CD4-positive, alpha-beta T cell treated with Interleukin-12 subunit alpha and Interleukin-12 subunit beta, for 1 hour (primary cell): ENCODE measurements at regions not wholly inside any gene's neighbourhood (a gene's known extent, or its start where the extent isn't known, plus 50 kb on each side); places are given as distances from the start of the nearest gene placed in this dataset.
"Not testable (repeated sequence)": the region's sequence is repeated elsewhere in the genome, so short reads cannot be mapped to it uniquely, and the experiment has no call there.

Experiments
- DNase-seq: peaks from one replicate; pipeline ENCODE4 v3.0.0-alpha.2; 2020

DNA sequence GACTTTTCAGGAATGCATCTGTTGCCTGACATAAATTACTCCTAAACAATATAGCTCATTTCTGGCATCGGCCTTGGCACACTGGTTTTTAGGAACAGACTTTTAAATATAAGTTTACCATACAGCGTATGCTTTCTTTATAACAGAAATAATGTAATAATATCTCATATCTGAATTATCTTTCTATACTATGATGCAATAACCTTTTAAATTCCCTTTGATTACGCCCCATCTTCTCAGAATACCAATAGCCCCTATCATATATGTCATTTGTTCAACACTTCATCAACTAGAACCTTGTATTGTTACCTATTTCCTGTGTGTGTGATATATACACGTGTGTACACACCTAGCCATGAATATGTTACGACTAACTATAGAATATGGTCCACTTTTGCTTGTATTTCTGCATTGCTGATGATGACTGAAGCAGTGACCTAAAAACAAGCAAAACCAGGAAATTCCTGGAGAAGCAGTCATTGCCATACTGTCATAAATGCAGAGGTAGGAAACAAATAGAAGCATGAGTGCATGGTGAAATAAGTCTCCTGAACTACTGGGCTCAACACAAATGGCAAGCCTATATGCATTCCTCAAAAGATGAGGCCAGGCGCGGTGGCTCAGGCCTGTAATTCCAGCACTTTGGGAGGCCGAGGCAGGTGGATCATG lies 618.4 kb upstream of the NRP1 start:
- no peak for DNase-seq

GRCh38 chr10:33950206-33950605 lies 615.7 kb upstream of the NRP1 start:
- DNase-seq, result no peak

DNA sequence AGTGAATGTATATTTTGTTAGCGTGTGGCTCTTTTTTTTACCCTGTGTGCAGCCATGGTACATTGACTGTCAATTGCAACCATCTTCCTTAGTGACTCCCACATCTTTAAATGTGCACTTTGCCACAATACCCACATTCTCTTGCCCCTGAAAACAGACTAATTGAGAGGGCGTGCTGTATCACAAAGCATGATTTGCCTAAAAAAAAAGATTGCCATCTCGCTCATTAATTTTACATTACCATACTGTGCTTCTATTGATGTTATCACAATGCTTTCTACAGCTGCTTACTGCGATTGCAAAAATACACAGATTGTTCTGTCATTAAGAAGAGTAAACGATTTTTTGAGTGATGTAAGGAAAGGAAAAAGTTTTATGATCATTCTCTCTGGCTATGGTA lies 613.1 kb upstream of the NRP1 start:
- DNase-seq, result no peak

DNA sequence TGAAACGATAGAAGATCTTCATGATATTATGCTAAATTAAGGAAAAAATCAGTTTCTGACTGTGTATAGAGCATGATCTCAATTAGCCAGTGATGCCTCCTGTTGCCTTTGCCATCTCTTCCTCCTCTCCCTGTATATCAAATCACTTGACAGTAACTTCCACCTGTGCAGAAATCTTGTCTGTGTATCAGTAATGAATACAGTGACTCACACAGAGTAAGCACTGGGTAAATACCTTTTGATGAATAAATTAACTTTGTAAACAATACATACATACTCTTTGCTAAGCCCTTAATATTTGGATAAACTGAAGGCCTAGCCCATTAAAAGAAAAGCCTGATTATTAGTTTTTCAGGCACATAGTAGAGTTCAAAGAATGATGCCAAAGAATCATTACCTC lies 610.6 kb upstream of the NRP1 start:
- DNase-seq, result no peak

DNA sequence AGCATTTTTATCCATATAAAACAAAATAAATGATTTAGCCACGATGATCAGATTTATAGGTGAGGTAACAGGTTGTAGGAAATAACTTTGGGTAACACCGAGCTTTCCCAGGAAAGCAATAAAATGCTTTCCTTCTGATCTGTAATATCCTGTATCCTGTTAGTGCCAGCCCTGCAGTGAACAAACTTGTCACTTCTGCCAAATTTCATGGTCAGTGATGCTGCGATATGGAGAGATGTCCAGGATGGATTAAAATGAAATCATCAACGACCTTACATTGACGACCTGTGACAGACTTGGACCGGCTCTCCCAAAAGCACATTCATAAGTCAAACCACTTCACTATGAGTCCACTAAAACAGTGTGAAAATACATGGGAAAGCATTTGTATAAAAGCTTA lies 608.0 kb upstream of the NRP1 start:
- no peak for DNase-seq

GRCh38 chr10:33939892-33940291 lies 605.4 kb upstream of the NRP1 start:
- DNase-seq, result no peak

DNA sequence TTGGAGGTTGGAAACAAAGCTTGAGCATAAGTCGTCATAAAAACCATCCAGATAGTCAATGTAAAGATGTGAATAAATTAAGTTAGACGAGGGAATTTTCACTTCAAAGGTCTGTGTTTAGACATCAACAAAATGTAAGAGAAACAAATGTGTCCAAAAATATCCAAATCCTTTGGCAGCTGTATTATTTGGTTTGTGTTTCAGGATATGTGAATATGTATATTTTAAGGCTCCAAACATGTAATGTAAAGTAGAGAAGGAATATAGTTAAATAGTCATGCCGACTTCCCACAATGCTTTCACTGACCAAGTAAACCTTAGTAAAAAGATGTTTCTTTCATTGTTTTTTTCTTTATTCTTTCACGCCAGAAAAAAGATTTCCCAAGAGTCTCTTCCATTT lies 604.9 kb upstream of the NRP1 start:
- no peak for DNase-seq

GRCh38 chr10:33938001-33938400 lies 603.5 kb upstream of the NRP1 start:
- no peak for DNase-seq

- DNase-seq, result no peak
Measured at GRCh38 chr10:33937036-33937730, 602.7 kb upstream of the NRP1 start.

GRCh38 chr10:33935350-33935749 lies 600.9 kb upstream of the NRP1 start:
- no peak for DNase-seq

DNA sequence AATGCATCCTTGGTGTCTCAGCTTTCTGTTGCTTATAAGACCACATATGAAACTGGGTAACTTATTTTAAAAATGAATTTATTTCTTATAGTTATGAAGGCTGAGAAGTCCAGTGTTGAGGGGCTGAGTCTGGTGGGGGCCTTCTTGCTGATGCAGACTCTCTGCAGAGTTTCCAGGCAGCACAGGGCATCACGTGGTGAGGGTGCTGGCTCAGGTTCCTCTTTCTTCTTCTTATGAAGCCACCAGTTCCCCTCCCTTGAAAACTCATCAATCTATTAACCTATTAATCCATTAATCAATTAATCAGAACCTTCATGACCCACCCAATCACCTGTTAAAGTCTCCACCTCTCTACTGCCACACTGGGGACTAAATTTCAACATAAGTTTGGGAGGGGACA lies 595.6 kb upstream of the NRP1 start:
- no peak for DNase-seq

DNA sequence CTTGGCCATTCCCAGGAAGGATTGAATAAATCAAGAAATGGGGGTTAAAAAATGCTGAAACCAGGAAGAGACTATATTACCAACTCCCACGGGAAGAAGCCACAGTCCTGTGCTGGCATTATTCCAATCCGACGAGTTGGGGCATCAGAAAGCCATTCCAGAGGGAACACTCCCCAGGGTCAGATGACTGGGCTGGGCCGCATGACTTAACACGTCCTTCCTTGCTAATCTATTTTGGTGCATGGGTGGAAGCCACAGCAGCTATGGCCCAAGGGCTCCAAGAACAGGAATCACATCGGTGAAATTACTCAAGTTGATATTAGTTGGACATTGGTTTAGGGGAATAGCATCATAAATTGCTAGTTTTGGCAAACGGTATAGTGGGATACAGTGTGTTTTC lies 592.9 kb upstream of the NRP1 start:
- DNase-seq, result no peak

GRCh38 chr10:33921970-33922605 lies 587.6 kb upstream of the NRP1 start:
- DNase-seq, result no peak

DNA sequence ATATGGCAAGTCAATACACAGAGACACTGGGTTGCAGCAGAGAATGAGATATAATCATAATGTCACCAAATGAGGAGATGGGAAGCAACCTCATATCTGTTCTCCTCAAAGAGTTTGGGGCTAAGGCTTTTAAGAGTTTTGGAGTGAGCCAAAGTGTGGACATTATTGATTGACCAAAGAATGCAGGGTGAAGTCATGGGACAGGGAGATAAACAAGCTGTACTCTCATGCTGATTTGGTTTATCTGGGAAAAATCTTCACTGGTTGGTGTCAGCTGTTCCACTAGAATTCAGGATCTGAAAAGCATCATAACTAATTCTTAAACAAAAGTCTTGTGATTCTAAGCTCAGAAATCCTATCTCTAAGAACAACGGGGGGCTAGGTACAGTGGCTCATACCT lies 585.9 kb upstream of the NRP1 start:
- DNase-seq, result no peak

DNA sequence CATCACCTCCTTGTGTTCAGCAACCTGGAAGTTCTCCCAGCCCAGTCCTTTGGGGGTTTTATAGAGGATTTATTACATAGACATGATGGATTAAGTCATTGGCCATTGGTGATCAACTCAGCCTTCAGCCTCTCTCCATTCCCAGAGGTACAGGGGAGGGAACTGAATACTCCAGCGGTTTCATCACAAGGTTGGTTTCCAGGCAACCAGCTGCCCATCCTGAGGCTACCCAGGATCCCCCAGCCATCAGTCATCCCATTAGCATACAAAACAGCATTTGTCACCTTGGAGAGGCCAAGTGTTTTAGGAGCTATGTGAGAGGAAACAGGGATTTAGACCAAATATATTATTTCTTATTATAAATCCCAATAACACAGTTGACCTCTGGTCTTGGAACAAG lies 584.8 kb upstream of the NRP1 start:
- DNase-seq, result no peak

DNA sequence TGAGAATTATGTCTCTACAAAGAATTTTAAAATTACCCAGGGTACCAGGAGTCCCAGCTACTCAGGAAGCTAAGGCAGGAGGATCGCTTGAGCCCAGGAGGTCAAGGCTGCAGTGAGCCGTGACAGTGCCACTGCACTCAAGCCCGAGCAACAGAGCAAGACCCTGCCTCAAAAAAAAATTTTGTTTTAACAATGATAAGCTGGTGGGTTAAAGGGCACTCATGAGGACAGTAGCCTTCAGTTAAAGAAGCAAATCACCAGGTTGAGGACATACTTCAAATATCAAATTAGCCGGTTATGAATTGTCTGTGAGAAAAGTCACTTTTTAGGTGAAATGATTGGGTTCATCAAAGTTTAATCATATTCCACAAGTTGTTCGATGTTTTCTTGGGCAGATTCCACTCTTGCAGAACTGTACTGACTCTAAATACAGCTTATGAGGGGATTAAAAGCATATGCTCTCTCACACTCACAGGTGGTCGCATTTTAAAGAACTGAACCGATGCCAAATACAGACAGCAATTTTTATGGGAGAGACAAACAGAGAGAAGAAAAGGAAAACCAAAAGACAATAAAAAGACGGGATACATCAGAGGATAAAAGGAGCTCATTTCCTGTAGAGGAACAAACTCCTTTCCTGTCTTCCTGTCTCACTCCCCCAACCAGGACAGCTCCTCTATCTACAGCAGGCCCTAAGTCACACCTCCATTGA lies 582.8 kb upstream of the NRP1 start:
- DNase-seq, result no peak

GRCh38 chr10:33914746-33915145 lies 580.3 kb upstream of the NRP1 start:
- no peak for DNase-seq

DNA sequence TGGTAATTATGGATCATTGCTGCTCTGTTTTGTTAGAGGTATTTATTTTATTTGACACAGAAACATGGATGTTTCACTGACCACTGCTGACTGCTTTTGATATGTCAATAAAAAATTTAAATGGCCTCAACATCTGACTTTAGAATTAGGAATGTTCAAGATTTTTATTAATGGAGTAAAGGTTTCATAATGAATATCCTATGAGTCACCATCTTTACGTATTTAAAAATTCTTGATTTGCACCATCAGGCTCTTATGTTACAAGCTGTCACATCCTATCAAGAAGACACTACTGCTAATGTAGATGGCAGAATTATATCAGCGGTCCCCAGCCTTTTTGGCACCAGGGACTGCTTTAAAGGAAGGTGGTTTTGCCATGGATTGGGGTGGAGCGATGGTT lies 578.7 kb upstream of the NRP1 start:
- DNase-seq, result no peak

DNA sequence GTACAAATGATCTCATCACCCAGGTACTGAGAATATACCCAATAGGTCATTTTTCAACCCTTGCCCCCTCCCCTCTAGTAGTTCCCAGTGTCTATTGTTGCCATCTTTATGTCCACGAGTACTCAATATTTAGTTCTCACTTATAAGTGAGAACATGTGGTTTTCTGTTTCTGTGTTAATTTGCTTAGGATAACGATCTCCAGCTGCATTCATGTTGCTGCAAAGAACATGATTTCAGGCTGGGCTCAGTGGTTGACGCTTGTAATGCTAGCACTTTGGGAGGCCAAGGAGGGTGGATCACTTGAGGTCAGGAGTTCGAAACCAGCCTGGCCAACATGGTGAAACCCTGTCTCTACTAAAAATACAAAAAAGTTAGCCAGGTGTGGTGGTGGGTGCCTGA lies 575.0 kb upstream of the NRP1 start:
- not testable (repeated sequence) for DNase-seq

GRCh38 chr10:33901166-33901565 lies 566.7 kb upstream of the NRP1 start:
- DNase-seq, result no peak

DNA sequence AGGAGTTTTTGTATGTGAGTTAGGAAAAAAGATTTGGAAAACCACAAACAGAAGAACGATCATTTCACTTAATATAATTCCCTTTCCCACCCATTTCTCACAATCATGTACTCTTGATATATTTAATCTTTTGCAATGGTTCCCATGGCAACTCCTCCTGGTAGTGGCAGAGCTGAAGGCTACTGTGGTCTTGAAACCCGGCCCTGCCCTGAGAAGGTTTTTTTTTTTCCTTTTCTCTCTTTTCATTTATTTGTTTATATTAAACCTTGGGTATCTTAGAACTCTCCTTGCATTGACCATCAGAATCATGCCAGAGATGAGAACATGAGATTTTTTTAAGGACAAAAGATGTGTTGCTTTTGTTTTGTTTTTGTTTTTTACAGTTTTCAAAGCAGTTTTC lies 566.1 kb upstream of the NRP1 start:
- no peak for DNase-seq

DNA sequence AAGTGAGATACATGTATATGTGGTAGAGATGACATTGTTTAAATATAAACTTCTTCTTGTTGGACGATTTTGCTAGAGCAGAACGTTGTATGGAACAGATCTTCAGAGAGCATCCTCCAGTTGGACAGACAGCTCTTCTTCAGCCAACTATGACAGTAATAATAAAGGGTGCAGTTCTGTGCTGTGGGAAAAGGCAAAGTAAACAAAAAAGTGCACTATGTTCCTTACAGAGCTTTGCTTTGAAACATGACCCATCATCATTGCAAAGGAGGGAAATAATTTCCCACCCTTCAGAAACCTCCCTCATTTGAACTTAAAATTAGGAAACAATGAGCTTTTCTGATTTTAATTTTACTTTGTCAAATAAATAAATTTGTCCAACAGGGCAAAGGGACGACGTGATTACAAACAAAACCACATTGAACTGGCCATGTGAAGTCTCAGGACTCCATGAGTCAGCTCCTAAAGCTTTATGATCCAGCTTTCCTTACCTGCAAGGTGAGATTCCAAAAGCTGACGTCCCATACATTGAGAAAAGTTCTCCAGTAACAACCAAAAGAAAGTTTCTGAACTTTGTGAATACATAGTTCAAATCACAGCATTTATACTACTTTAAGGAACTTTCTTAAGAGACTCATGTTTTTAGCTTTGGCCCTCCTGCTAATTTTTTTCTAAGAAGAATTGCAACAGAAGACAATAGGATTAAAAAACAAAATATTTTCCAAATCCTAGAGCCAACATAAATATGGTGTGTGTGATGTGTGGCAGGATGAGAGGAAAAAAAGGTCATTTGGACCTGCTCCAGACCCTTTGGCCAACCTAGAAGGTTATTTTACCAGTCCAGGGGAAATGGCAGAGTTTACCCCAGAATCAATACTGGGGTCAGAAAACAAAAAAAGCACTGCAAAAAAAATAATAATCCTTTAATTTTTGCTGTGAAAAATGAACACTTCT lies 565.4 kb upstream of the NRP1 start:
- no peak for DNase-seq

DNA sequence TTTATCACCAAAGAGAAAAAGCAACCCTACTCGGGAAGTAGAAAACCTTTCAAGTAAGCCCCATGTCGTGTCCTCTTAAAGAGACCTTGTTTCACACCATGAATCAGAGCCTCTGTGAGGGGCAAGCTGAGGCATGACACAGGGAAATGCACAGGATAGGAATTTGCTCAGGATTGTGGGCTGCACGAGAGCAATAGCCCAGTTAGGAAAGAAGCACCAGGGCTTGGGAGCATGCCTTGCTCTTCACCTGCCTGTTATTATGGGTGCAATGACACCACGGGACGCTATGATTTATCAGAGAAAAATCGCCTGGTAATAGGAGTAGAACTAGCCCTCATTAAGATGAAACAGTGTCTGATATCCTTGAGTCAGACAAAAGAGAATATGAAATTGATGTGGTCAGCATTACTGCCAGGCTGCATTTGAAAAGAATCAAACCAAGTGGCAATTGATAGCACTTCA lies 562.9 kb upstream of the NRP1 start:
- DNase-seq, result no peak
